ENCODE measurements at regions not wholly inside any gene's neighbourhood (a gene's known extent, or its start where the extent isn't known, plus 50 kb on each side); places are given as distances from the start of the nearest gene placed in this dataset.

DNA sequence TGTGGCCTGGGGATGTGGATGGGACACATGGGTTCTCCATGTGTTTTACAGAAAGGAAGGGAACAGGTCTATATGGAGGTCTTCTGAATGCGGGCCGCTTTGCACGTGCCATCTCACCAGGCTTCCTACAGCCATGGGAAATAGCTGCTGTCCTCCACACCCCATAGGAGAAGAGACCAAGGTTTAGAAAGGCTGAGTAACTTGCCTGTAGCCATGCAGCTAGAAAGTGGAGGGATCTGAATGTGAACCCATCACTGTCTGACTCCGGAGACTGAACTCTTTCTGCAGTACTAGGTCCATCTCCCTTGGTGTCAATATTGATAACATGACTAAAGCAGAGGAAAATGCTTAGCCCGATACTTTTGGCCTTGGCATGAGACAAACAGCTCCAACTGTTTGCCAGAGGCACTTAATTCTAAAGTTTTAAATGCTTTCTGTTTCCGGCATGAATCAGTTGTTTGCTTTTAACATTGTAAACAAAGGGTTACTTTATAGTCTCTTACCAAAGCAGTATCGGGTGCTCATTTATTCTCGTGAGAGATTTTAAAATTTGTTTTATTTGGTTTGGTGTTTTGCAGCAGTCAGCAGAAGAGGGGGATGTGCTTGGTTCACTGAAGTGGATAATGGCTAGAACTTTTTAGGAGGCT, 64.8 kb upstream of the LOXL4 start:
- H3K9me3 ChIP-seq: no peaks in the 10 kb centered on the region
- no peak overlapping the region for H3K4me3 ChIP-seq
- intact Hi-C loops (cut with DNase I, micrococcal nuclease): no loop called here
- peaks cover 3% of the 10 kb centered on the region for H3K4me1 ChIP-seq (ENCODE audit: low read depth)
- no peaks in the 10 kb centered on the region for H3K36me3 ChIP-seq (ENCODE audit: low read depth)
- TF ChIP-seq, protein P1, sequence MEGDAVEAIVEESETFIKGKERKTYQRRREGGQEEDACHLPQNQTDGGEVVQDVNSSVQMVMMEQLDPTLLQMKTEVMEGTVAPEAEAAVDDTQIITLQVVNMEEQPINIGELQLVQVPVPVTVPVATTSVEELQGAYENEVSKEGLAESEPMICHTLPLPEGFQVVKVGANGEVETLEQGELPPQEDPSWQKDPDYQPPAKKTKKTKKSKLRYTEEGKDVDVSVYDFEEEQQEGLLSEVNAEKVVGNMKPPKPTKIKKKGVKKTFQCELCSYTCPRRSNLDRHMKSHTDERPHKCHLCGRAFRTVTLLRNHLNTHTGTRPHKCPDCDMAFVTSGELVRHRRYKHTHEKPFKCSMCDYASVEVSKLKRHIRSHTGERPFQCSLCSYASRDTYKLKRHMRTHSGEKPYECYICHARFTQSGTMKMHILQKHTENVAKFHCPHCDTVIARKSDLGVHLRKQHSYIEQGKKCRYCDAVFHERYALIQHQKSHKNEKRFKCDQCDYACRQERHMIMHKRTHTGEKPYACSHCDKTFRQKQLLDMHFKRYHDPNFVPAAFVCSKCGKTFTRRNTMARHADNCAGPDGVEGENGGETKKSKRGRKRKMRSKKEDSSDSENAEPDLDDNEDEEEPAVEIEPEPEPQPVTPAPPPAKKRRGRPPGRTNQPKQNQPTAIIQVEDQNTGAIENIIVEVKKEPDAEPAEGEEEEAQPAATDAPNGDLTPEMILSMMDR (IDR thresholded peaks at IDR 0.05): no peak
- peak; percentile 36 for ATAC-seq
- no peak for DNase-seq

DNA sequence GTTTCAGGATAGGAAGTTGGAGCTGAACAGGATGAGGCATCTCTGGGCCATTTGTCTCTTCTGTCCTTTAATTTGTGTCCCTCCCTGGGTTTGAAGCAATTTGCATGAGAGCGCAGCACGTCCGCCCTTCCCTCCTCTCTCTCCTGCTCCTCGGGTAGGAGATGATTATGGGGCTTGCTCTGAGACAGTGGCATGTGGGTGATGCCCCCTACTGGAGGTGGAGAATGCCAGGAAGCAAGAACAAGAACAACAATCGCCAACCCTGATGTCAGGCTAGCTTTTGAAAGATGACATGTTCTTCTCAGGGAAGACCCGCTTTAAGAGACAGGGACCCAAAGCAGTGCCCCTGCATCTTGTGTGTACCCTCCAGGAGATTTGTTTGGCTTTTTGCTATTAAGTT, 63.9 kb upstream of the LOXL4 start:
- peak; percentile 61 for ATAC-seq
- intact Hi-C loops (cut with DNase I, micrococcal nuclease): no loop called here

DNA sequence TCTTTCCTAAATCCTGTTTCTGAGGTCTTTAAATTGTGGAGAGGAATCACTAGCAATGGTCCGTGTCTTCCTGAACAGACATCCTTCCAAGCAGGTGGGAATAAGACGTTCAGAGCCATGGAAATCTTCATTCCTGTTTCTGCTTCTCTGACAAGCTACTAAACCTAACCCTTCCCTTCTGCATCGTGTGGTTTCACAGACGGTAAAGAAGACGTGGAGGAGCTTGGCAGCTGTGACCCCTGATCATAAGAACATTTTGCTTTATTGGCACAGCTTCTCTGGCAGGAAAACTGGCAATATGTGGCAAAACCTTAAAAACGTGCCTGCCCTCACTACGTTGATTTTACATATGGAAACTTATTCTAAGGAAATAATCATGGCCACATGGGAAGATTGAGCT, 63.0 kb upstream of the LOXL4 start:
- H3K9me3 ChIP-seq: no peaks in the 10 kb centered on the region
- intact Hi-C loops (cut with DNase I, micrococcal nuclease): no loop called here
- ATAC-seq (no peak), DNase-seq (no peak)
- H3K4me1 ChIP-seq (ENCODE audit: low read depth): peaks cover 3% of the 10 kb centered on the region
- TF ChIP-seq, protein P1 (IDR thresholded peaks at IDR 0.05): no peak
- no peak overlapping the region for H3K4me3 ChIP-seq
- H3K36me3 ChIP-seq (ENCODE audit: low read depth): no peaks in the 10 kb centered on the region

More for the DNA sequence above, 63.9 kb upstream of the LOXL4 start:
- Histone ChIP-seq H3K9me3 (no peaks in the 10 kb centered on the region), H3K36me3 (ENCODE audit: low read depth) (no peaks in the 10 kb centered on the region), H3K4me1 (ENCODE audit: low read depth) (peaks cover 3% of the 10 kb centered on the region), H3K4me3 (no peak overlapping the region)
- TF ChIP-seq, protein P1 (IDR thresholded peaks at IDR 0.05): no peak
- peak in 1 of 3 donors; percentile 23 for DNase-seq

DNA sequence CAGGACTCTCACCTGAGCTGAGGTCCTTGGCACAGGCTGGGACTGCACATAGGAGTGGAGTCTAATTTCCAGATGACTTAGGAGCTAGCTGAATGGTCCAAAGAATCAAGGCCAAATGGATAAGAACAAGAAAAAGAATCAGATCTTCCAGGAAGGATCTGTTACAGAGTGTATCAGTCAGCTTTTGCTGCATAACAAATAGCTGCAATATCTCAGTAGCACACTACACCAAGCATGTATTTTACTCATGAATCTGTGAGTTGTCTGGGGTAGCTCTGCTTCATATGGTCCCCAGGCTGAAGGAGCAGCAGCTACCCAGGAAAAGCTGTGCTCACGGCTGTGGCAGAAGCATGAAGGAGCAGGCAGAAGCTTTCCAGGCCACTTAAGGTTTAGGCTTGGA, 60.6 kb upstream of the LOXL4 start:
- peaks cover 3% of the 10 kb centered on the region for H3K4me1 ChIP-seq (ENCODE audit: low read depth)
- H3K9me3 ChIP-seq: no peaks in the 10 kb centered on the region
- intact Hi-C loops (cut with DNase I, micrococcal nuclease): no loop called here
- DNase-seq (no peak), ATAC-seq (no peak)
- TF ChIP-seq, protein P1 (IDR thresholded peaks at IDR 0.05): no peak
- no peaks in the 10 kb centered on the region for H3K36me3 ChIP-seq (ENCODE audit: low read depth)
- no peak overlapping the region for H3K4me3 ChIP-seq

DNA sequence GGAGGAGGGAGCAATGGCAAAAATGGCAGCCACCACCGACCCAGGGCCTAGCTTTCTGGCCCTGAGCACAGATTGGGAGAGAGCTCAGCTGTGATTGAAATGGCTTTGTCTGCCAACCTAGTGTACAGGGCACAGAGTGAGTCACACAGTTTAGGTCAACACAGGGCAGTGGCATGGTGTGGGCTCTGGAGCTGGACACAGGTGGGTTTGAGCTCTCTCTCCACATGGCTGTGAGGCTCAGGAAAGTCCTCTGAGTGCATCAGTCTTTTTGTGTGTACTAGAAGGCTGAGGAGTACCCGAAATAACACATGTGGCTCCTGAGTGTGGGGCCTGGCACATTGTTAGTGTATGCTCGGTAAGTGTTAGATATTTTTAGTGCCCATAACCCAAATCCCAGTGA, 60.2 kb upstream of the LOXL4 start:
- DNase-seq: no peak
- TF ChIP-seq, protein P1 (IDR thresholded peaks at IDR 0.05): no peak
- H3K9me3 ChIP-seq: no peaks in the 10 kb centered on the region
- peaks cover 3% of the 10 kb centered on the region for H3K4me1 ChIP-seq (ENCODE audit: low read depth)
- H3K4me3 ChIP-seq: no peak overlapping the region
- no peak for ATAC-seq
- intact Hi-C loops (cut with DNase I, micrococcal nuclease): no loop called here
- no peaks in the 10 kb centered on the region for H3K36me3 ChIP-seq (ENCODE audit: low read depth)

DNA sequence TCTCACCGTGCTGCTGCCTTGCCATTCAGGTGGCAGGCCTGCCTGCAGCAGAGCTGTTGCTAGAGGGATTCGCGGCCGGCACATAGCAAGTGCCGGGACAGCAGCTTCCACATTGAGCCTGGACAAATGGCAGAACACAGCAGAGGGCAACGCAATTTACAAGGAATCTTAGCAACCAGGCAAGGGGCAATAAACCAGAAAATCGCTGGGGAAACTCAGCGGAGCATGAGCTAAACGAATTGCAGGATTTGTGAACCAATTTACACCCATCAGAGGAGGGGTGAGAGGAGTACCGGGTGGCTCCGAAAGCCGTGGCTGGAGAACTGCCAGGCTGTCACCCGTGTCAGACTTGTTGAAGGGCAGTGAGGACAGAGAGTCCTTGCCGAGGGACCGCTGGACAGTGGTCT, 58.6 kb upstream of the LOXL4 start:
- intact Hi-C loops (cut with DNase I, micrococcal nuclease): no loop called here
- H3K36me3 ChIP-seq (ENCODE audit: low read depth): no peaks in the 10 kb centered on the region
- no peak overlapping the region for H3K4me3 ChIP-seq
- ATAC-seq: no peak
- TF ChIP-seq, protein P1 (IDR thresholded peaks at IDR 0.05): no peak
- no peaks in the 10 kb centered on the region for H3K9me3 ChIP-seq
- no peak for DNase-seq
- H3K4me1 ChIP-seq (ENCODE audit: low read depth): no peaks in the 10 kb centered on the region
